GM19351 (cell line): ENCODE measurements at regions not wholly inside any gene's neighbourhood (a gene's known extent, or its start where the extent isn't known, plus 50 kb on each side); places are given as distances from the start of the nearest gene placed in this dataset.

ENCODE experiments used
- ATAC-seq: cut with Tn5 transposase; IDR thresholded peaks from one replicate; pipeline ENCODE4 v1.9.1; 2021; ENCODE audit warnings: mild to moderate bottlenecking, moderate library complexity; ENCODE audit not compliant: unreplicated experiment

- no peak for ATAC-seq
These were observed 389.2 kb upstream of the NFE2L3 start for GRCh38 chr7:25762511-25763462.

GRCh38 chr7:25763463-25763860, 388.5 kb upstream of the NFE2L3 start:
- ATAC-seq = no peak

GRCh38 chr7:25765110-25765655, 386.8 kb upstream of the NFE2L3 start:
- ATAC-seq = no peak

- no peak for ATAC-seq
These were observed 381.8 kb upstream of the NFE2L3 start for GRCh38 chr7:25770235-25770634.

GRCh38 chr7:25770670-25771069, 381.3 kb upstream of the NFE2L3 start:
- ATAC-seq = no peak

GRCh38 chr7:25771491-25771890, 380.5 kb upstream of the NFE2L3 start:
- ATAC-seq = no peak

- ATAC-seq = no peak
These were observed 379.2 kb upstream of the NFE2L3 start for GRCh38 chr7:25772802-25773201.

- ATAC-seq = no peak
These were observed 377.3 kb upstream of the NFE2L3 start for GRCh38 chr7:25774675-25775074.

GRCh38 chr7:25775570-25775969, 376.4 kb upstream of the NFE2L3 start:
- no peak for ATAC-seq

GRCh38 chr7:25775999-25776743, 375.8 kb upstream of the NFE2L3 start:
- ATAC-seq = no peak

GRCh38 chr7:25776744-25777123, 375.3 kb upstream of the NFE2L3 start:
- no peak for ATAC-seq

- ATAC-seq = no peak
These were observed 373.9 kb upstream of the NFE2L3 start for GRCh38 chr7:25777969-25778708.

- no peak for ATAC-seq
These were observed 372.9 kb upstream of the NFE2L3 start for GRCh38 chr7:25779002-25779546.

- ATAC-seq = no peak
These were observed 371.1 kb upstream of the NFE2L3 start for GRCh38 chr7:25780904-25781303.

GRCh38 chr7:25781704-25782103, 370.3 kb upstream of the NFE2L3 start:
- ATAC-seq = no peak

- no peak for ATAC-seq
These were observed 365.1 kb upstream of the NFE2L3 start for GRCh38 chr7:25786936-25787335.

- ATAC-seq = no peak
These were observed 364.7 kb upstream of the NFE2L3 start for GRCh38 chr7:25787336-25787735.

GRCh38 chr7:25788371-25788770, 363.6 kb upstream of the NFE2L3 start:
- no peak for ATAC-seq

GRCh38 chr7:25788961-25789620, 362.9 kb upstream of the NFE2L3 start:
- ATAC-seq = no peak
